ENCODE measurements at regions not wholly inside any gene's neighbourhood (a gene's known extent, or its start where the extent isn't known, plus 50 kb on each side); places are given as distances from the start of the nearest gene placed in this dataset.

GRCh38 chr2:137729305-137729704 is 235.0 kb upstream of the HNMT start:
- DNase-seq: no peak

GRCh38 chr2:137737559-137737958 is 226.7 kb upstream of the HNMT start:
- DNase-seq: no peak

GRCh38 chr2:137741784-137742362 is 222.4 kb upstream of the HNMT start:
- no peak for DNase-seq

GRCh38 chr2:137747509-137747908 is 216.8 kb upstream of the HNMT start:
- DNase-seq: no peak

- no peak for DNase-seq
These were observed 215.7 kb upstream of the HNMT start for GRCh38 chr2:137748533-137748932.

GRCh38 chr2:137764646-137765045 is 199.6 kb upstream of the HNMT start:
- DNase-seq: no peak

GRCh38 chr2:137769406-137769805 is 194.9 kb upstream of the HNMT start:
- DNase-seq: no peak

- DNase-seq: no peak
These were observed 194.1 kb upstream of the HNMT start for GRCh38 chr2:137770166-137770565.

- no peak for DNase-seq
These were observed 193.2 kb upstream of the HNMT start for GRCh38 chr2:137771064-137771463.

GRCh38 chr2:137772451-137772850 is 191.8 kb upstream of the HNMT start:
- no peak for DNase-seq

GRCh38 chr2:137775529-137775928 is 188.7 kb upstream of the HNMT start:
- DNase-seq: no peak

- no peak for DNase-seq
These were observed 187.6 kb upstream of the HNMT start for GRCh38 chr2:137776697-137777096.

GRCh38 chr2:137797641-137798040 is 166.6 kb upstream of the HNMT start:
- DNase-seq: no peak

GRCh38 chr2:137799600-137799999 is 164.7 kb upstream of the HNMT start:
- DNase-seq: no peak

GRCh38 chr2:137800386-137800785 is 163.9 kb upstream of the HNMT start:
- no peak for DNase-seq

- DNase-seq: no peak
These were observed 163.0 kb upstream of the HNMT start for GRCh38 chr2:137801228-137801627.

GRCh38 chr2:137802038-137802437 is 162.2 kb upstream of the HNMT start:
- DNase-seq: no peak

GRCh38 chr2:137806068-137806805 is 158.0 kb upstream of the HNMT start:
- no peak for DNase-seq

GRCh38 chr2:137809252-137809651 is 155.0 kb upstream of the HNMT start:
- DNase-seq: no peak

- no peak for DNase-seq
These were observed 154.4 kb upstream of the HNMT start for GRCh38 chr2:137809837-137810236.

- no peak for DNase-seq
These were observed 151.8 kb upstream of the HNMT start for GRCh38 chr2:137812517-137812916.

GRCh38 chr2:137813176-137813575 is 151.1 kb upstream of the HNMT start:
- no peak for DNase-seq

- no peak for DNase-seq
These were observed 147.2 kb upstream of the HNMT start for GRCh38 chr2:137817058-137817457.

- no peak for DNase-seq
These were observed 141.1 kb upstream of the HNMT start for GRCh38 chr2:137823196-137823595.

GRCh38 chr2:137824501-137824900 is 139.8 kb upstream of the HNMT start:
- DNase-seq: no peak

Data from activated CD4-positive, alpha-beta T cell treated with anti-CD3 and anti-CD28 coated beads, Interleukin-2, Interleukin-6, amounts not matched to agents 100 ng/mL and 50 ng/mL, durations not matched to agents 16 hours and 8 hours (primary cell).